ENCODE measurements at regions not wholly inside any gene's neighbourhood (a gene's known extent, or its start where the extent isn't known, plus 50 kb on each side); places are given as distances from the start of the nearest gene placed in this dataset.
"Not testable (repeated sequence)": the region's sequence is repeated elsewhere in the genome, so short reads cannot be mapped to it uniquely, and the experiment has no call there.

DNA sequence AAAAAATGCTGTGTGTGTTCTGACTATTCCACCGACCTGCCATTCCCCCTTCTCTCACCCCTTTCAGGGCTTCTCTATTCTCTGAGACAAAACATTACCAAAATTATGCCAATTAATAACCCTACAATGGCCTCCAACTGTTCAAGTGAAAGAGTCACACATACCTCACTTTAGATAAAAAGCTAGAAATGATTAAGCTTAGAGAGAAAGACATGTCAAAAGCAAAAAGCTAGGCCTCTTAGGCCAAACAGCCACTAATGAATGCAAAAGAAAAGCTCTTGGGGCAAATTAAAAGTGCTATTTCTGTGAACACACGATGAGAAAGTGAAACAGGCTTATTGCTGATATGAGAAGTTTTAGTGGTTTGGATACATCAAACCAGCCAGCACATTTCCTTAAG lies 279.6 kb upstream of the GRAMD2B start:
- no TSS peak for BruUV-seq (replicated peaks)

GRCh38 chr5:126150319-126150718 lies 272.9 kb upstream of the GRAMD2B start:
- H3K36me3 ChIP-seq (ENCODE audit: low read depth, low read length); intact Hi-C loops (cut with micrococcal nuclease); H3K9me2 ChIP-seq (replicated peaks; ENCODE audit: low read length); H3K79me2 ChIP-seq (ENCODE audit: low read length); H3K4me2 ChIP-seq (ENCODE audit: low read length); H4K20me1 ChIP-seq (ENCODE audit: low read length); H2AFZ ChIP-seq (ENCODE audit: low read length); DNase-seq; H3K9ac ChIP-seq (ENCODE audit: low read length); BruUV-seq (replicated peaks); POLR2A ChIA-PET (ENCODE audit: unreplicated experiment); CTCF ChIA-PET; H3K4me3 ChIP-seq (ENCODE audit: low read length); H3K9me3 ChIP-seq (ENCODE audit: low read length); ATAC-seq; H3K27ac ChIP-seq (ENCODE audit: low read length); H3K27me3 ChIP-seq (ENCODE audit: low read length); H3K4me1 ChIP-seq (ENCODE audit: insufficient read depth, low read length); H3F3A ChIP-seq (ENCODE audit: low read length, unreplicated experiment): not testable (repeated sequence)

More for the DNA sequence above, 279.6 kb upstream of the GRAMD2B start:
- Histone ChIP-seq H2AFZ (ENCODE audit: low read length) (no peak overlapping the region), H3K9me3 (ENCODE audit: low read length) (no peaks in the 10 kb centered on the region), H4K20me1 (ENCODE audit: low read length) (no peaks in the 10 kb centered on the region), H3K27me3 (ENCODE audit: low read length) (no peaks in the 10 kb centered on the region), H3K4me1 (ENCODE audit: insufficient read depth, low read length) (peaks cover 27% of the 10 kb centered on the region), H3K27ac (ENCODE audit: low read length) (no peak overlapping the region), H3K9me2 (replicated peaks; ENCODE audit: low read length) (no peaks in the 10 kb centered on the region), H3K9ac (ENCODE audit: low read length) (no peak overlapping the region), H3K79me2 (ENCODE audit: low read length) (no peaks in the 10 kb centered on the region), H3K4me2 (ENCODE audit: low read length) (no peak overlapping the region), H3K4me3 (ENCODE audit: low read length) (no peak overlapping the region), H3K36me3 (ENCODE audit: low read depth, low read length) (no peaks in the 10 kb centered on the region), H3F3A (ENCODE audit: low read length, unreplicated experiment) (no peaks in the 10 kb centered on the region)
- TF ChIP-seq CTCF (conservative IDR thresholded peaks at IDR 0.05; ENCODE audit: low read depth, low read length) (no peak), EZH2 (IDR thresholded peaks at IDR 0.05; ENCODE audit: low read length, unreplicated experiment) (no peak), EZH2phosphoT487 (IDR thresholded peaks at IDR 0.05; ENCODE audit: borderline replicate concordance, low read length) (no peak)
- CTCF ChIA-PET: no interaction called here
- POLR2A ChIA-PET (ENCODE audit: unreplicated experiment): no interaction called here
- intact Hi-C loops (cut with micrococcal nuclease): no loop called here
- DNase-seq (no peak), ATAC-seq (no peak)

DNA sequence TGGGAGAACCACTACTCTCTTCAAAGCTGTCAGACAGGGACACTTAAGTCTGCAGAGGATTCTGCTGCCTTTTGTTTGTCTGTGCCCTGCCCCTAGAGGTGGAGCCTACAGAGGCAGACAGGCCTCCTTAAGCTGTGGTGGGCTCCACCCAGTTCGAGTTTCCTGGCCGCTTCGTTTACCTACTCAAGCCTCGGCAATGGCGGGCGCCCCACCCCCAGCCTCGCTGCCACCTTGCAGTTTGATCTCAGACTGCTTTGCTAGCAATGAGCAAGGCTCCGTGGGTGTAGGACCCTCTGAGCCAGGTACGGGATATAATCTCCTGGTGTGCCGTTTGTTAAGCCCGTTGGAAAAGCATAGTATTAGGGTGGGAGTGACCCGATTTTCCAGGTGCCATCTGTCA lies 267.9 kb upstream of the GRAMD2B start:
- BruUV-seq (replicated peaks); H3F3A ChIP-seq (ENCODE audit: low read length, unreplicated experiment); POLR2A ChIA-PET (ENCODE audit: unreplicated experiment); H3K4me1 ChIP-seq (ENCODE audit: insufficient read depth, low read length); intact Hi-C loops (cut with micrococcal nuclease); H4K20me1 ChIP-seq (ENCODE audit: low read length); H2AFZ ChIP-seq (ENCODE audit: low read length); H3K9me2 ChIP-seq (replicated peaks; ENCODE audit: low read length); ATAC-seq; CTCF ChIA-PET; H3K4me2 ChIP-seq (ENCODE audit: low read length); H3K9me3 ChIP-seq (ENCODE audit: low read length); H3K9ac ChIP-seq (ENCODE audit: low read length); H3K27ac ChIP-seq (ENCODE audit: low read length); DNase-seq; H3K4me3 ChIP-seq (ENCODE audit: low read length); H3K79me2 ChIP-seq (ENCODE audit: low read length); H3K27me3 ChIP-seq (ENCODE audit: low read length); H3K36me3 ChIP-seq (ENCODE audit: low read depth, low read length): not testable (repeated sequence)

- no peaks in the 10 kb centered on the region for H3K4me1 ChIP-seq (ENCODE audit: insufficient read depth, low read length)
- no peaks in the 10 kb centered on the region for H3F3A ChIP-seq (ENCODE audit: low read length, unreplicated experiment)
- no peak overlapping the region for H3K9ac ChIP-seq (ENCODE audit: low read length)
- ATAC-seq (no peak), DNase-seq (no peak)
- no peak overlapping the region for H3K4me3 ChIP-seq (ENCODE audit: low read length)
- H3K36me3 ChIP-seq (ENCODE audit: low read depth, low read length): no peaks in the 10 kb centered on the region
- ChIA-PET CTCF (no interaction called here), POLR2A (ENCODE audit: unreplicated experiment) (no interaction called here)
- no peaks in the 10 kb centered on the region for H4K20me1 ChIP-seq (ENCODE audit: low read length)
- no peaks in the 10 kb centered on the region for H3K9me2 ChIP-seq (replicated peaks; ENCODE audit: low read length)
- intact Hi-C loops (cut with micrococcal nuclease): no loop called here
- no peak overlapping the region for H3K27ac ChIP-seq (ENCODE audit: low read length)
- no peaks in the 10 kb centered on the region for H3K27me3 ChIP-seq (ENCODE audit: low read length)
- H3K9me3 ChIP-seq (ENCODE audit: low read length): 0 out of 2 replicates have a peak, but pooled peaks cover 4% of the 10 kb centered on the region
- no peaks in the 10 kb centered on the region for H3K79me2 ChIP-seq (ENCODE audit: low read length)
- TF ChIP-seq EZH2 (IDR thresholded peaks at IDR 0.05; ENCODE audit: low read length, unreplicated experiment) (no peak), EZH2phosphoT487 (IDR thresholded peaks at IDR 0.05; ENCODE audit: borderline replicate concordance, low read length) (no peak), CTCF (conservative IDR thresholded peaks at IDR 0.05; ENCODE audit: low read depth, low read length) (no peak)
- H2AFZ ChIP-seq (ENCODE audit: low read length): no peak overlapping the region
- no peak overlapping the region for H3K4me2 ChIP-seq (ENCODE audit: low read length)
- BruUV-seq (replicated peaks): no TSS peak
These were observed 256.8 kb upstream of the GRAMD2B start for GRCh38 chr5:126166368-126166767.
